ENCODE measurements at regions not wholly inside any gene's neighbourhood (a gene's known extent, or its start where the extent isn't known, plus 50 kb on each side); places are given as distances from the start of the nearest gene placed in this dataset.

DNA sequence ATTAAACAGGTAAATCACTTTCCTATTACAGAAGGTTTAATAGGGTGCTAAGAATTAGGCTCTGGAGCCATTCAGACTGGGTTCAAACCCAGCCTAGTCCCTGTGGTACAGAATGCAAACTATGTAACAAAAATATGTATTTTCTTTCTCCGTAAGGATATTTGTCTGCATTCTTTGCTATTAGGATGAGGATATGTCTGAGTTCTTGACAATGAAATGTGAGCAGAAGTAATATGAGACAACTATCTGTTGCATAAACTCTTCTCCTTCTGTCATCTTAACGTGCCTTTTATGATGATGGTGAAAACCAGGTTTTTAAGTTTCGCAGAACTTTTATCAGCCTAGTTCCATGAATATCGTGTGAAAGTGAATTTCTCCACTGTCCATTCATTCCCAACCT, 1129.1 kb upstream of the ZEB2 start:
- TF ChIP-seq ARNTL (CRISPR knock-in tag; IDR thresholded peaks at IDR 0.05; ENCODE audit: borderline replicate concordance, low read depth) (no peak), PPARA (CRISPR knock-in tag; IDR thresholded peaks at IDR 0.05; ENCODE audit: borderline replicate concordance) (no peak), OSR1 (CRISPR knock-in tag; IDR thresholded peaks at IDR 0.05) (no peak), TCF4 (CRISPR knock-in tag; IDR thresholded peaks at IDR 0.05; ENCODE audit: borderline replicate concordance) (no peak), ZFP3 (CRISPR knock-in tag; IDR thresholded peaks at IDR 0.05) (no peak), GLIS3 (CRISPR knock-in tag; IDR thresholded peaks at IDR 0.05) (no peak), ZNF70 (CRISPR knock-in tag; IDR thresholded peaks at IDR 0.05) (no peak), RARB (CRISPR knock-in tag; IDR thresholded peaks at IDR 0.05) (no peak), ISL1 (CRISPR knock-in tag; IDR thresholded peaks at IDR 0.05) (no peak)
- TF ChIP-seq, protein P1, sequence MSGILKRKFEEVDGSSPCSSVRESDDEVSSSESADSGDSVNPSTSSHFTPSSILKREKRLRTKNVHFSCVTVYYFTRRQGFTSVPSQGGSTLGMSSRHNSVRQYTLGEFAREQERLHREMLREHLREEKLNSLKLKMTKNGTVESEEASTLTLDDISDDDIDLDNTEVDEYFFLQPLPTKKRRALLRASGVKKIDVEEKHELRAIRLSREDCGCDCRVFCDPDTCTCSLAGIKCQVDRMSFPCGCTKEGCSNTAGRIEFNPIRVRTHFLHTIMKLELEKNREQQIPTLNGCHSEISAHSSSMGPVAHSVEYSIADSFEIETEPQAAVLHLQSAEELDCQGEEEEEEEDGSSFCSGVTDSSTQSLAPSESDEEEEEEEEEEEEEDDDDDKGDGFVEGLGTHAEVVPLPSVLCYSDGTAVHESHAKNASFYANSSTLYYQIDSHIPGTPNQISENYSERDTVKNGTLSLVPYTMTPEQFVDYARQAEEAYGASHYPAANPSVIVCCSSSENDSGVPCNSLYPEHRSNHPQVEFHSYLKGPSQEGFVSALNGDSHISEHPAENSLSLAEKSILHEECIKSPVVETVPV (CRISPR knock-in tag; IDR thresholded peaks at IDR 0.05) = no peak
- TF ChIP-seq, protein P2, sequence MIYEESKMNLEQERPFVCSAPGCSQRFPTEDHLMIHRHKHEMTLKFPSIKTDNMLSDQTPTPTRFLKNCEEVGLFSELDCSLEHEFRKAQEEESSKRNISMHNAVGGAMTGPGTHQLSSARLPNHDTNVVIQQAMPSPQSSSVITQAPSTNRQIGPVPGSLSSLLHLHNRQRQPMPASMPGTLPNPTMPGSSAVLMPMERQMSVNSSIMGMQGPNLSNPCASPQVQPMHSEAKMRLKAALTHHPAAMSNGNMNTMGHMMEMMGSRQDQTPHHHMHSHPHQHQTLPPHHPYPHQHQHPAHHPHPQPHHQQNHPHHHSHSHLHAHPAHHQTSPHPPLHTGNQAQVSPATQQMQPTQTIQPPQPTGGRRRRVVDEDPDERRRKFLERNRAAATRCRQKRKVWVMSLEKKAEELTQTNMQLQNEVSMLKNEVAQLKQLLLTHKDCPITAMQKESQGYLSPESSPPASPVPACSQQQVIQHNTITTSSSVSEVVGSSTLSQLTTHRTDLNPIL (CRISPR knock-in tag; IDR thresholded peaks at IDR 0.05; ENCODE audit: low read depth) = no peak
- TF ChIP-seq, protein P3, sequence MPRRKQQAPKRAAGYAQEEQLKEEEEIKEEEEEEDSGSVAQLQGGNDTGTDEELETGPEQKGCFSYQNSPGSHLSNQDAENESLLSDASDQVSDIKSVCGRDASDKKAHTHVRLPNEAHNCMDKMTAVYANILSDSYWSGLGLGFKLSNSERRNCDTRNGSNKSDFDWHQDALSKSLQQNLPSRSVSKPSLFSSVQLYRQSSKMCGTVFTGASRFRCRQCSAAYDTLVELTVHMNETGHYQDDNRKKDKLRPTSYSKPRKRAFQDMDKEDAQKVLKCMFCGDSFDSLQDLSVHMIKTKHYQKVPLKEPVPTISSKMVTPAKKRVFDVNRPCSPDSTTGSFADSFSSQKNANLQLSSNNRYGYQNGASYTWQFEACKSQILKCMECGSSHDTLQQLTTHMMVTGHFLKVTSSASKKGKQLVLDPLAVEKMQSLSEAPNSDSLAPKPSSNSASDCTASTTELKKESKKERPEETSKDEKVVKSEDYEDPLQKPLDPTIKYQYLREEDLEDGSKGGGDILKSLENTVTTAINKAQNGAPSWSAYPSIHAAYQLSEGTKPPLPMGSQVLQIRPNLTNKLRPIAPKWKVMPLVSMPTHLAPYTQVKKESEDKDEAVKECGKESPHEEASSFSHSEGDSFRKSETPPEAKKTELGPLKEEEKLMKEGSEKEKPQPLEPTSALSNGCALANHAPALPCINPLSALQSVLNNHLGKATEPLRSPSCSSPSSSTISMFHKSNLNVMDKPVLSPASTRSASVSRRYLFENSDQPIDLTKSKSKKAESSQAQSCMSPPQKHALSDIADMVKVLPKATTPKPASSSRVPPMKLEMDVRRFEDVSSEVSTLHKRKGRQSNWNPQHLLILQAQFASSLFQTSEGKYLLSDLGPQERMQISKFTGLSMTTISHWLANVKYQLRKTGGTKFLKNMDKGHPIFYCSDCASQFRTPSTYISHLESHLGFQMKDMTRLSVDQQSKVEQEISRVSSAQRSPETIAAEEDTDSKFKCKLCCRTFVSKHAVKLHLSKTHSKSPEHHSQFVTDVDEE (CRISPR knock-in tag; IDR thresholded peaks at IDR 0.05) = no peak
- TF ChIP-seq, protein P4, sequence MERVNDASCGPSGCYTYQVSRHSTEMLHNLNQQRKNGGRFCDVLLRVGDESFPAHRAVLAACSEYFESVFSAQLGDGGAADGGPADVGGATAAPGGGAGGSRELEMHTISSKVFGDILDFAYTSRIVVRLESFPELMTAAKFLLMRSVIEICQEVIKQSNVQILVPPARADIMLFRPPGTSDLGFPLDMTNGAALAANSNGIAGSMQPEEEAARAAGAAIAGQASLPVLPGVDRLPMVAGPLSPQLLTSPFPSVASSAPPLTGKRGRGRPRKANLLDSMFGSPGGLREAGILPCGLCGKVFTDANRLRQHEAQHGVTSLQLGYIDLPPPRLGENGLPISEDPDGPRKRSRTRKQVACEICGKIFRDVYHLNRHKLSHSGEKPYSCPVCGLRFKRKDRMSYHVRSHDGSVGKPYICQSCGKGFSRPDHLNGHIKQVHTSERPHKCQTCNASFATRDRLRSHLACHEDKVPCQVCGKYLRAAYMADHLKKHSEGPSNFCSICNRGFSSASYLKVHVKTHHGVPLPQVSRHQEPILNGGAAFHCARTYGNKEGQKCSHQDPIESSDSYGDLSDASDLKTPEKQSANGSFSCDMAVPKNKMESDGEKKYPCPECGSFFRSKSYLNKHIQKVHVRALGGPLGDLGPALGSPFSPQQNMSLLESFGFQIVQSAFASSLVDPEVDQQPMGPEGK (CRISPR knock-in tag; IDR thresholded peaks at IDR 0.05; ENCODE audit: borderline replicate concordance) = no peak
